ENCODE measurements at regions not wholly inside any gene's neighbourhood (a gene's known extent, or its start where the extent isn't known, plus 50 kb on each side); places are given as distances from the start of the nearest gene placed in this dataset.

DNA sequence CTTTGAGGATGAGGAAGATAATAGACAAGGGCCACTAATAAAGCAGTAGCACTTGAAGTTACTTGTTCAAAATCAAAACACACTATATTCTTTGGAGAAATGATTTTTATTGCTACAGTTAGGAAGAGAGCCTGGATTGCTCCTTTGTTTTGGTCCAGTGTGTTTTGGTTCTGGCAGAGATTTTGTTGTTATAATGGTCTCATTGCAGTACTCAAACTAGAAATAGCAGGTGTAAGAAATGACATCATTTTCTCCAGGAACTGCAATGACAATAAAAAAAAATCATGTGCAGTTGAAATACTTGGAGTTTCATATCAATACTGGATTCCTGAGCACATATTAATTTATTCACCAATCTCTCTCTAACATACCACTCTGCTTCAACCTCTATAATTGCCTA lies 490.3 kb downstream of the CCDC85A start:
- H3K14ac ChIP-seq (ENCODE audit: insufficient read length), result no peak overlapping the region
- H3K9ac ChIP-seq (replicated peaks in 1 of 4; ENCODE audit: extremely low read depth in 1 of 4, low read depth in 3 of 4, low read length in 3 of 4), result no peak overlapping the region
- H2BK20ac ChIP-seq (ENCODE audit: low read length), result no peak overlapping the region
- H2BK12ac ChIP-seq (ENCODE audit: low read depth, low read length), result no peak overlapping the region
- H2AK5ac ChIP-seq (ENCODE audit: low read depth, low read length), result no peak overlapping the region
- no peaks in the 10 kb centered on the region for H3K79me2 ChIP-seq (ENCODE audit: control insufficient read depth in 1 of 2, insufficient read depth in 2 of 2, low read length in 2 of 2)
- no peak overlapping the region for H3K23ac ChIP-seq (ENCODE audit: insufficient read length)
- H3K4me3 ChIP-seq (ENCODE audit: extremely low read depth in 1 of 4, insufficient read depth in 2 of 4, low read depth in 3 of 4, low read length in 4 of 4), result no peak overlapping the region
- no peak overlapping the region for H3K27ac ChIP-seq (ENCODE audit: low read depth, low read length)
- no peaks in the 10 kb centered on the region for H3K27me3 ChIP-seq (replicated peaks in 1 of 4; ENCODE audit: control insufficient read depth in 3 of 4, extremely low read depth in 1 of 4, insufficient read depth in 3 of 4, low read length in 3 of 4)
- no peak overlapping the region for H4K5ac ChIP-seq (ENCODE audit: insufficient read length, low read depth, low read length)
- DNase-seq (ENCODE audit: low read depth in 1 of 2, low spot score in 2 of 2) (no peak), FAIRE-seq (no peak)
- H2BK5ac ChIP-seq (ENCODE audit: low read depth, low read length), result no peak overlapping the region
- ChIA-PET POLR2A (ENCODE audit: partially characterized antibody) (no interaction called here), CTCF (ENCODE audit: partially characterized antibody) (no interaction called here)
- no peak overlapping the region for H2BK120ac ChIP-seq (replicated peaks; ENCODE audit: low read depth, low read length)
- no peak overlapping the region for H3K4me2 ChIP-seq (ENCODE audit: insufficient read depth in 1 of 2, low read depth in 2 of 2, low read length in 2 of 2)
- H4K20me1 ChIP-seq (replicated peaks in 1 of 2; ENCODE audit: control insufficient read depth in 1 of 2, insufficient read depth in 2 of 2, low read length in 2 of 2), result no peaks in the 10 kb centered on the region
- peaks cover 13 to 14% of the 10 kb centered on the region in 2 experiments for H3K9me3 ChIP-seq (ENCODE audit: insufficient read depth in 2 of 2, low read depth in 1 of 2, low read length in 1 of 2)
- no peak overlapping the region for H3K4ac ChIP-seq (replicated peaks; ENCODE audit: insufficient read length, low read depth, low read length)
- H3K79me1 ChIP-seq (ENCODE audit: low read depth, low read length), result no peaks in the 10 kb centered on the region
- no peaks in the 10 kb centered on the region for H3K4me1 ChIP-seq (replicated peaks in 1 of 4; ENCODE audit: control insufficient read depth in 3 of 4, insufficient read depth in 4 of 4, low read length in 3 of 4)
- H4K8ac ChIP-seq (ENCODE audit: extremely low read depth, insufficient read depth, low read length), result no peak overlapping the region
- no peak overlapping the region for H3K56ac ChIP-seq (replicated peaks; ENCODE audit: insufficient read length, low read depth, low read length)
- H3K36me3 ChIP-seq (ENCODE audit: control insufficient read depth in 2 of 4, insufficient read depth in 4 of 4, low read length in 3 of 4), result no peaks in the 10 kb centered on the region
- no peak overlapping the region for H2BK15ac ChIP-seq (ENCODE audit: low read length)
- no peak overlapping the region for H4K91ac ChIP-seq (replicated peaks; ENCODE audit: insufficient read length, low read length)
- no peak overlapping the region for H2AFZ ChIP-seq (ENCODE audit: low read length)
- H3K23me2 ChIP-seq (ENCODE audit: low read depth, low read length), result no peaks in the 10 kb centered on the region
- H3K18ac ChIP-seq (ENCODE audit: extremely low read depth, low read length), result no peak overlapping the region
- no peak for TF ChIP-seq CREB1 (IDR thresholded peaks at IDR 0.05)
- TF ChIP-seq TAF1 (IDR thresholded peaks at IDR 0.05; ENCODE audit: low read depth, low read length), result no peak
- TF ChIP-seq, protein P1, sequence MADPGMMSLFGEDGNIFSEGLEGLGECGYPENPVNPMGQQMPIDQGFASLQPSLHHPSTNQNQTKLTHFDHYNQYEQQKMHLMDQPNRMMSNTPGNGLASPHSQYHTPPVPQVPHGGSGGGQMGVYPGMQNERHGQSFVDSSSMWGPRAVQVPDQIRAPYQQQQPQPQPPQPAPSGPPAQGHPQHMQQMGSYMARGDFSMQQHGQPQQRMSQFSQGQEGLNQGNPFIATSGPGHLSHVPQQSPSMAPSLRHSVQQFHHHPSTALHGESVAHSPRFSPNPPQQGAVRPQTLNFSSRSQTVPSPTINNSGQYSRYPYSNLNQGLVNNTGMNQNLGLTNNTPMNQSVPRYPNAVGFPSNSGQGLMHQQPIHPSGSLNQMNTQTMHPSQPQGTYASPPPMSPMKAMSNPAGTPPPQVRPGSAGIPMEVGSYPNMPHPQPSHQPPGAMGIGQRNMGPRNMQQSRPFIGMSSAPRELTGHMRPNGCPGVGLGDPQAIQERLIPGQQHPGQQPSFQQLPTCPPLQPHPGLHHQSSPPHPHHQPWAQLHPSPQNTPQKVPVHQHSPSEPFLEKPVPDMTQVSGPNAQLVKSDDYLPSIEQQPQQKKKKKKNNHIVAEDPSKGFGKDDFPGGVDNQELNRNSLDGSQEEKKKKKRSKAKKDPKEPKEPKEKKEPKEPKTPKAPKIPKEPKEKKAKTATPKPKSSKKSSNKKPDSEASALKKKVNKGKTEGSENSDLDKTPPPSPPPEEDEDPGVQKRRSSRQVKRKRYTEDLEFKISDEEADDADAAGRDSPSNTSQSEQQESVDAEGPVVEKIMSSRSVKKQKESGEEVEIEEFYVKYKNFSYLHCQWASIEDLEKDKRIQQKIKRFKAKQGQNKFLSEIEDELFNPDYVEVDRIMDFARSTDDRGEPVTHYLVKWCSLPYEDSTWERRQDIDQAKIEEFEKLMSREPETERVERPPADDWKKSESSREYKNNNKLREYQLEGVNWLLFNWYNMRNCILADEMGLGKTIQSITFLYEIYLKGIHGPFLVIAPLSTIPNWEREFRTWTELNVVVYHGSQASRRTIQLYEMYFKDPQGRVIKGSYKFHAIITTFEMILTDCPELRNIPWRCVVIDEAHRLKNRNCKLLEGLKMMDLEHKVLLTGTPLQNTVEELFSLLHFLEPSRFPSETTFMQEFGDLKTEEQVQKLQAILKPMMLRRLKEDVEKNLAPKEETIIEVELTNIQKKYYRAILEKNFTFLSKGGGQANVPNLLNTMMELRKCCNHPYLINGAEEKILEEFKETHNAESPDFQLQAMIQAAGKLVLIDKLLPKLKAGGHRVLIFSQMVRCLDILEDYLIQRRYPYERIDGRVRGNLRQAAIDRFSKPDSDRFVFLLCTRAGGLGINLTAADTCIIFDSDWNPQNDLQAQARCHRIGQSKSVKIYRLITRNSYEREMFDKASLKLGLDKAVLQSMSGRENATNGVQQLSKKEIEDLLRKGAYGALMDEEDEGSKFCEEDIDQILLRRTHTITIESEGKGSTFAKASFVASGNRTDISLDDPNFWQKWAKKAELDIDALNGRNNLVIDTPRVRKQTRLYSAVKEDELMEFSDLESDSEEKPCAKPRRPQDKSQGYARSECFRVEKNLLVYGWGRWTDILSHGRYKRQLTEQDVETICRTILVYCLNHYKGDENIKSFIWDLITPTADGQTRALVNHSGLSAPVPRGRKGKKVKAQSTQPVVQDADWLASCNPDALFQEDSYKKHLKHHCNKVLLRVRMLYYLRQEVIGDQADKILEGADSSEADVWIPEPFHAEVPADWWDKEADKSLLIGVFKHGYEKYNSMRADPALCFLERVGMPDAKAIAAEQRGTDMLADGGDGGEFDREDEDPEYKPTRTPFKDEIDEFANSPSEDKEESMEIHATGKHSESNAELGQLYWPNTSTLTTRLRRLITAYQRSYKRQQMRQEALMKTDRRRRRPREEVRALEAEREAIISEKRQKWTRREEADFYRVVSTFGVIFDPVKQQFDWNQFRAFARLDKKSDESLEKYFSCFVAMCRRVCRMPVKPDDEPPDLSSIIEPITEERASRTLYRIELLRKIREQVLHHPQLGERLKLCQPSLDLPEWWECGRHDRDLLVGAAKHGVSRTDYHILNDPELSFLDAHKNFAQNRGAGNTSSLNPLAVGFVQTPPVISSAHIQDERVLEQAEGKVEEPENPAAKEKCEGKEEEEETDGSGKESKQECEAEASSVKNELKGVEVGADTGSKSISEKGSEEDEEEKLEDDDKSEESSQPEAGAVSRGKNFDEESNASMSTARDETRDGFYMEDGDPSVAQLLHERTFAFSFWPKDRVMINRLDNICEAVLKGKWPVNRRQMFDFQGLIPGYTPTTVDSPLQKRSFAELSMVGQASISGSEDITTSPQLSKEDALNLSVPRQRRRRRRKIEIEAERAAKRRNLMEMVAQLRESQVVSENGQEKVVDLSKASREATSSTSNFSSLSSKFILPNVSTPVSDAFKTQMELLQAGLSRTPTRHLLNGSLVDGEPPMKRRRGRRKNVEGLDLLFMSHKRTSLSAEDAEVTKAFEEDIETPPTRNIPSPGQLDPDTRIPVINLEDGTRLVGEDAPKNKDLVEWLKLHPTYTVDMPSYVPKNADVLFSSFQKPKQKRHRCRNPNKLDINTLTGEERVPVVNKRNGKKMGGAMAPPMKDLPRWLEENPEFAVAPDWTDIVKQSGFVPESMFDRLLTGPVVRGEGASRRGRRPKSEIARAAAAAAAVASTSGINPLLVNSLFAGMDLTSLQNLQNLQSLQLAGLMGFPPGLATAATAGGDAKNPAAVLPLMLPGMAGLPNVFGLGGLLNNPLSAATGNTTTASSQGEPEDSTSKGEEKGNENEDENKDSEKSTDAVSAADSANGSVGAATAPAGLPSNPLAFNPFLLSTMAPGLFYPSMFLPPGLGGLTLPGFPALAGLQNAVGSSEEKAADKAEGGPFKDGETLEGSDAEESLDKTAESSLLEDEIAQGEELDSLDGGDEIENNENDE (IDR thresholded peaks at IDR 0.05; ENCODE audit: insufficient replicate concordance, low read length), result no peak

All from H1 (cell line).